PC-9 (cell line): ENCODE measurements at regions not wholly inside any gene's neighbourhood (a gene's known extent, or its start where the extent isn't known, plus 50 kb on each side); places are given as distances from the start of the nearest gene placed in this dataset.
A peak's percentile ranks its signal among the peaks of the same experiment; 100 is the strongest.
"Not testable (repeated sequence)": the region's sequence is repeated elsewhere in the genome, so short reads cannot be mapped to it uniquely, and the experiment has no call there.

Experiments used
- BruUV-seq: library from RNA; stranded (reverse); fragments of 400-500 nt; replicated peaks from 2 replicates; lab custom pipeline; 2021; lab: Mats Ljungman, UMichigan
- CTCF ChIA-PET: fragments of 300-600 bp; sonication (Branson Sonifier 250); formaldehyde crosslinking; loops from one replicate; lab custom pipeline; 2022; ENCODE audit warnings: antibody characterized with exemption; lab: Charles Lee
- POLR2A ChIA-PET: fragments of 300-600 bp; sonication (Branson Sonifier 250); formaldehyde crosslinking; loops from one replicate; lab custom pipeline; 2022; ENCODE audit warnings: antibody characterized with exemption; ENCODE audit not compliant: unreplicated experiment; lab: Charles Lee
- DNase-seq, 2 experiments: peaks; one replicate each; pipeline versions ENCODE4 v3.0.0 to v3.0.0-alpha.2; 2015 to 2022; ENCODE audit warnings: mixed read lengths in 1 of 2
- H2AFZ ChIP-seq: fragments of 200-600 bp; sonication (generic); 2 replicates; pipeline ENCODE4 v1.8.1; 2017; ENCODE audit warnings: antibody characterized with exemption
- H3F3A ChIP-seq: fragments of 200-600 bp; sonication (generic); 2 replicates; pipeline ENCODE4 v1.8.1; 2017; ENCODE audit warnings: antibody characterized with exemption, mild to moderate bottlenecking, low read depth; ENCODE audit not compliant: insufficient read depth
- H3K27ac ChIP-seq: fragments of 200-600 bp; sonication (generic); 2 replicates; pipeline ENCODE4 v1.6.1; 2016; ENCODE audit warnings: mixed run types
- H3K27me3 ChIP-seq: fragments of 200-600 bp; sonication (generic); 2 replicates; pipeline ENCODE4 v1.6.1; 2016; ENCODE audit warnings: low read depth, mixed run types; ENCODE audit not compliant: insufficient read depth
- H3K36me3 ChIP-seq: fragments of 200-600 bp; sonication (generic); 2 replicates; pipeline ENCODE4 v1.6.1; 2016; ENCODE audit warnings: low read depth, mixed run types
- H3K4me1 ChIP-seq: fragments of 200-600 bp; sonication (generic); replicated peaks from 2 replicates; pipeline ENCODE4 v1.6.1; 2016; ENCODE audit warnings: mixed run types; ENCODE audit not compliant: insufficient read depth
- H3K4me2 ChIP-seq: fragments of 200-600 bp; sonication (generic); 2 replicates; pipeline ENCODE4 v1.6.1; 2017; ENCODE audit warnings: mixed run types
- H3K4me3 ChIP-seq: fragments of 200-600 bp; sonication (generic); 2 replicates; pipeline ENCODE4 v1.6.1; 2016; ENCODE audit warnings: mixed run types
- H3K79me2 ChIP-seq: fragments of 200-600 bp; sonication (generic); 2 replicates; pipeline ENCODE4 v1.6.1; 2017; ENCODE audit warnings: low read depth, mixed run types
- H3K9me2 ChIP-seq: fragments of 200-600 bp; sonication (generic); 2 replicates; pipeline ENCODE4 v1.8.1; 2017; ENCODE audit warnings: mild to moderate bottlenecking; ENCODE audit not compliant: insufficient read depth
- H3K9me3 ChIP-seq: fragments of 200-600 bp; sonication (generic); 2 replicates; pipeline ENCODE4 v1.8.1; 2016; ENCODE audit warnings: low read depth; ENCODE audit not compliant: insufficient read depth
- H4K20me1 ChIP-seq: fragments of 200-600 bp; sonication (generic); 2 replicates; pipeline ENCODE4 v1.8.1; 2017; ENCODE audit not compliant: insufficient read depth
- EZH2 ChIP-seq: fragments of 200-600 bp; sonication (generic); IDR thresholded peaks from 2 replicates; pipeline ENCODE4 v1.8.0; 2017; ENCODE audit warnings: antibody characterized with exemption, low read depth
- intact Hi-C: fragments of 100-400 bp; cut with micrococcal nuclease; formaldehyde crosslinking; loops from one replicate; pipeline ENCODE4 v1.10.0; 2022; ENCODE audit not compliant: unreplicated experiment
- TF ChIP-seq, protein P1 (sequence below): fragments of 200-600 bp; sonication (generic); conservative IDR thresholded peaks from 2 replicates; pipeline ENCODE4 v1.6.1; 2017; ENCODE audit warnings: mixed run types, antibody characterized with exemption, mild to moderate bottlenecking, moderate library complexity

- Histone ChIP-seq H3K4me3 (no peak overlapping the region), H3K4me2 (no peak overlapping the region), H3F3A (no peaks in the 10 kb centered on the region), H3K4me1 (no peaks in the 10 kb centered on the region), H3K79me2 (no peaks in the 10 kb centered on the region), H3K27me3 (no peaks in the 10 kb centered on the region), H3K9me3 (no peaks in the 10 kb centered on the region), H3K27ac (no peak overlapping the region), H2AFZ (no peak overlapping the region), H3K36me3 (no peaks in the 10 kb centered on the region), H3K9me2 (no peaks in the 10 kb centered on the region), H4K20me1 (no peaks in the 10 kb centered on the region)
- TF ChIP-seq, protein P1, sequence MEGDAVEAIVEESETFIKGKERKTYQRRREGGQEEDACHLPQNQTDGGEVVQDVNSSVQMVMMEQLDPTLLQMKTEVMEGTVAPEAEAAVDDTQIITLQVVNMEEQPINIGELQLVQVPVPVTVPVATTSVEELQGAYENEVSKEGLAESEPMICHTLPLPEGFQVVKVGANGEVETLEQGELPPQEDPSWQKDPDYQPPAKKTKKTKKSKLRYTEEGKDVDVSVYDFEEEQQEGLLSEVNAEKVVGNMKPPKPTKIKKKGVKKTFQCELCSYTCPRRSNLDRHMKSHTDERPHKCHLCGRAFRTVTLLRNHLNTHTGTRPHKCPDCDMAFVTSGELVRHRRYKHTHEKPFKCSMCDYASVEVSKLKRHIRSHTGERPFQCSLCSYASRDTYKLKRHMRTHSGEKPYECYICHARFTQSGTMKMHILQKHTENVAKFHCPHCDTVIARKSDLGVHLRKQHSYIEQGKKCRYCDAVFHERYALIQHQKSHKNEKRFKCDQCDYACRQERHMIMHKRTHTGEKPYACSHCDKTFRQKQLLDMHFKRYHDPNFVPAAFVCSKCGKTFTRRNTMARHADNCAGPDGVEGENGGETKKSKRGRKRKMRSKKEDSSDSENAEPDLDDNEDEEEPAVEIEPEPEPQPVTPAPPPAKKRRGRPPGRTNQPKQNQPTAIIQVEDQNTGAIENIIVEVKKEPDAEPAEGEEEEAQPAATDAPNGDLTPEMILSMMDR = no peak
- TF ChIP-seq EZH2 = no peak
- intact Hi-C loops = no loop called here
- POLR2A ChIA-PET = no interaction called here
- peak; percentile 42 to 53 for DNase-seq
- no TSS peak for BruUV-seq
- CTCF ChIA-PET = no interaction called here
These were observed 233.4 kb downstream of the CD109 start for GRCh38 chr6:73929405-73929804.

DNA sequence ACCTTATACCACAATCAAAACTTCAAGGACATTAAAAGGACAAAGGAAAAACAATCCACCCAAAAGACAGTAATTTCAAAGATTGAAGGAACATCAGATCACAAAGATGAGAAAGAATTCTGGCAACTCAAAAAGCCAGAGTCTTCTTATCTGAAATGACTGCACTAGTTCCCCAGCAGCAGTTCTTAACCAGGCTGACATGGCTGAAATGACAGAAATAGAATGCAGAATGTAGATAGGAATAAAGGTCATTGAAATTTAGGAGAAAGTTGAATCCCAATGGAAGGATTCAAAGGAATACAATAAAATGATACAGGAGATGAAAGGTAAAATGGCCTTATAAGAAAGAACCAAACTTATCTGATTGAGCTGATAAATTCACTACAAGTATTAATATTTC, 231.4 kb downstream of the CD109 start:
- TF ChIP-seq, protein P1 = no peak
- TF ChIP-seq EZH2 = no peak
- Histone ChIP-seq H4K20me1 (no peaks in the 10 kb centered on the region), H3K79me2 (no peaks in the 10 kb centered on the region), H3K4me1 (no peaks in the 10 kb centered on the region), H3K4me3 (no peak overlapping the region), H3K4me2 (no peak overlapping the region), H3F3A (no peaks in the 10 kb centered on the region), H3K9me3 (no peaks in the 10 kb centered on the region), H3K9me2 (no peaks in the 10 kb centered on the region), H3K36me3 (no peaks in the 10 kb centered on the region), H3K27ac (no peak overlapping the region), H2AFZ (no peak overlapping the region), H3K27me3 (no peaks in the 10 kb centered on the region)
- DNase-seq = no peak
- POLR2A ChIA-PET = no interaction called here
- no TSS peak for BruUV-seq
- intact Hi-C loops = no loop called here
- CTCF ChIA-PET = no interaction called here

- H3K4me3 ChIP-seq, H3K79me2 ChIP-seq, H3K4me1 ChIP-seq, H4K20me1 ChIP-seq, BruUV-seq, intact Hi-C loops, H3F3A ChIP-seq, H3K27ac ChIP-seq, CTCF ChIA-PET, H3K9me3 ChIP-seq, POLR2A ChIA-PET, H3K27me3 ChIP-seq, DNase-seq, H3K9me2 ChIP-seq, H3K36me3 ChIP-seq, H2AFZ ChIP-seq, H3K4me2 ChIP-seq: not testable (repeated sequence)
These were observed 229.7 kb downstream of the CD109 start for GRCh38 chr6:73925703-73926102.

GRCh38 chr6:73923905-73924485, 228.0 kb downstream of the CD109 start:
- no peaks in the 10 kb centered on the region for H4K20me1 ChIP-seq
- no peaks in the 10 kb centered on the region for H3K9me3 ChIP-seq
- POLR2A ChIA-PET = no interaction called here
- no peak overlapping the region for H3K4me2 ChIP-seq
- CTCF ChIA-PET = no interaction called here
- no peaks in the 10 kb centered on the region for H3F3A ChIP-seq
- no peak overlapping the region for H3K4me3 ChIP-seq
- no peak for DNase-seq
- H3K9me2 ChIP-seq = no peaks in the 10 kb centered on the region
- BruUV-seq = no TSS peak
- no peaks in the 10 kb centered on the region for H3K36me3 ChIP-seq
- H2AFZ ChIP-seq = no peak overlapping the region
- no peak overlapping the region for H3K27ac ChIP-seq
- TF ChIP-seq, protein P1 = no peak
- no peak for TF ChIP-seq EZH2
- intact Hi-C loops = no loop called here
- H3K79me2 ChIP-seq = no peaks in the 10 kb centered on the region
- H3K4me1 ChIP-seq = no peaks in the 10 kb centered on the region
- no peaks in the 10 kb centered on the region for H3K27me3 ChIP-seq
